K562 (cell line): ENCODE measurements at regions not wholly inside any gene's neighbourhood (a gene's known extent, or its start where the extent isn't known, plus 50 kb on each side); places are given as distances from the start of the nearest gene placed in this dataset.

Experiments
- BRD4 ChIP-seq: fragments of 200-600 bp; sonication (generic); IDR thresholded peaks from 2 replicates; pipeline ENCODE4 v1.6.1; 2017; ENCODE audit warnings: inconsistent platforms
- C11orf30 ChIP-seq: fragments of 450-650 bp; IDR thresholded peaks from 2 replicates; pipeline ENCODE4 v1.6.1; 2016; ENCODE audit warnings: low read depth, mild to moderate bottlenecking
- FOXJ2 ChIP-seq: fragments of 200-800 bp; sonication (Bioruptor generic); IDR thresholded peaks from 2 replicates; pipeline ENCODE4 v1.6.1; 2016; ENCODE audit warnings: missing genetic modification characterization, missing compliant biosample characterization
- GATAD2B ChIP-seq: fragments of 450-650 bp; IDR thresholded peaks from 2 replicates; pipeline ENCODE4 v1.6.1; 2017; ENCODE audit warnings: mild to moderate bottlenecking, borderline replicate concordance
- HNRNPUL1 ChIP-seq: fragments of 200-400 bp; formaldehyde crosslinking; IDR thresholded peaks from 2 replicates; pipeline ENCODE4 v1.6.1; 2017; ENCODE audit warnings: low read length
- LCOR ChIP-seq: sonication (generic); formaldehyde crosslinking; IDR thresholded peaks from 2 replicates; pipeline ENCODE4 v1.8.0; 2022; ENCODE audit warnings: mild to moderate bottlenecking, missing genetic modification reagents
- MAFF ChIP-seq: IDR thresholded peaks from 2 replicates; pipeline ENCODE4 v1.6.1; 2012; ENCODE audit warnings: low read length, improper control_type of control experiment
- NR2C2 ChIP-seq, 2 experiments: fragments of 200-800 bp in 1 of 2; sonication (Bioruptor generic) in 1 of 2; sonication (generic) in 1 of 2; formaldehyde crosslinking in 1 of 2; IDR thresholded peaks; 2 replicates each; pipeline versions ENCODE4 v1.6.1 to v1.8.0; 2016 to 2022; ENCODE audit warnings: mild to moderate bottlenecking in 1 of 2, missing compliant biosample characterization in 1 of 2, missing genetic modification characterization in 1 of 2, missing genetic modification reagents in 1 of 2
- POLR2G ChIP-seq: fragments of 200-400 bp; formaldehyde crosslinking; IDR thresholded peaks from 2 replicates; pipeline ENCODE4 v1.6.1; 2017; ENCODE audit warnings: low read depth, mild to moderate bottlenecking, antibody characterized with exemption, low read length, moderate library complexity
- PURB ChIP-seq: sonication (generic); formaldehyde crosslinking; IDR thresholded peaks from 2 replicates; pipeline ENCODE4 v1.9.0; 2021; ENCODE audit warnings: low read depth, mild to moderate bottlenecking, missing genetic modification reagents
- RNF2 ChIP-seq: sonication (generic); IDR thresholded peaks from 2 replicates; pipeline ENCODE4 v1.6.1; 2016
- TAF9B ChIP-seq: fragments of 450-650 bp; IDR thresholded peaks from 2 replicates; pipeline ENCODE4 v1.6.1; 2018; ENCODE audit warnings: mild to moderate bottlenecking; ENCODE audit not compliant: partially characterized antibody
- TFAM ChIP-seq: fragments of 250-450 bp; sonication (Bioruptor Pico); conservative IDR thresholded peaks from 2 replicates; pipeline ENCODE4 v1.5.0; 2021; ENCODE audit warnings: mild to moderate bottlenecking, moderate library complexity
- ZBTB1 ChIP-seq: sonication (generic); formaldehyde crosslinking; IDR thresholded peaks from 2 replicates; pipeline ENCODE4 v1.8.1; 2023; ENCODE audit warnings: missing genetic modification reagents, low read depth, mild to moderate bottlenecking, borderline replicate concordance
- ZKSCAN1 ChIP-seq: fragments of 150-350 bp; IDR thresholded peaks from 2 replicates; pipeline ENCODE4 v1.6.1; 2016; ENCODE audit warnings: low read depth, low read length
- ZNF121 ChIP-seq: sonication (generic); formaldehyde crosslinking; conservative IDR thresholded peaks from 2 replicates; pipeline ENCODE4 v1.8.0; 2022; ENCODE audit warnings: missing genetic modification reagents
- TF ChIP-seq, protein P1 (sequence below): fragments of 450-650 bp; IDR thresholded peaks from 2 replicates; pipeline ENCODE4 v1.6.1; 2017; ENCODE audit warnings: mild to moderate bottlenecking, moderate library complexity
- TF ChIP-seq, protein P2 (sequence below), 2 experiments: fragments of 450-650 bp in 1 of 2; sonication (generic) in 1 of 2; formaldehyde crosslinking in 1 of 2; IDR thresholded peaks; 2 replicates each; pipeline versions ENCODE4 v1.7.1 to v1.9.0; 2016 to 2022; ENCODE audit warnings: inconsistent platforms in 1 of 2, mild to moderate bottlenecking in 1 of 2, missing genetic modification reagents in 1 of 2

GRCh38 chr5:175796536-175797499, 74.6 kb upstream of the CPLX2 start (continued):
- no peak for TF ChIP-seq TFAM (CRISPR knock-in tag)
- no peak for TF ChIP-seq TAF9B
- TF ChIP-seq, protein P1, sequence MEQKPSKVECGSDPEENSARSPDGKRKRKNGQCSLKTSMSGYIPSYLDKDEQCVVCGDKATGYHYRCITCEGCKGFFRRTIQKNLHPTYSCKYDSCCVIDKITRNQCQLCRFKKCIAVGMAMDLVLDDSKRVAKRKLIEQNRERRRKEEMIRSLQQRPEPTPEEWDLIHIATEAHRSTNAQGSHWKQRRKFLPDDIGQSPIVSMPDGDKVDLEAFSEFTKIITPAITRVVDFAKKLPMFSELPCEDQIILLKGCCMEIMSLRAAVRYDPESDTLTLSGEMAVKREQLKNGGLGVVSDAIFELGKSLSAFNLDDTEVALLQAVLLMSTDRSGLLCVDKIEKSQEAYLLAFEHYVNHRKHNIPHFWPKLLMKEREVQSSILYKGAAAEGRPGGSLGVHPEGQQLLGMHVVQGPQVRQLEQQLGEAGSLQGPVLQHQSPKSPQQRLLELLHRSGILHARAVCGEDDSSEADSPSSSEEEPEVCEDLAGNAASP: no peak
- no peak; the same call in 1 of the 2 replicates for TF ChIP-seq GATAD2B
- TF ChIP-seq ZNF121 (CRISPR knock-in tag): peak; percentile 58
- no peak for TF ChIP-seq POLR2G
- TF ChIP-seq HNRNPUL1: no peak
- peak; percentile 92 for TF ChIP-seq NR2C2 (CRISPR knock-in tag; IDR thresholded peaks at IDR 0.05)
- no peak for TF ChIP-seq NR2C2 (tag; IDR thresholded peaks at IDR 0.05)
- TF ChIP-seq RNF2: no peak
- no peak for TF ChIP-seq PURB (CRISPR knock-in tag)
- peak; percentile 97 for TF ChIP-seq LCOR (CRISPR knock-in tag)
- peak; percentile 42; the same call in 1 of the 2 replicates for TF ChIP-seq FOXJ2
- no peak for TF ChIP-seq MAFF
- peak; percentile 98 for TF ChIP-seq ZBTB1 (CRISPR knock-in tag)
- TF ChIP-seq, protein P2, sequence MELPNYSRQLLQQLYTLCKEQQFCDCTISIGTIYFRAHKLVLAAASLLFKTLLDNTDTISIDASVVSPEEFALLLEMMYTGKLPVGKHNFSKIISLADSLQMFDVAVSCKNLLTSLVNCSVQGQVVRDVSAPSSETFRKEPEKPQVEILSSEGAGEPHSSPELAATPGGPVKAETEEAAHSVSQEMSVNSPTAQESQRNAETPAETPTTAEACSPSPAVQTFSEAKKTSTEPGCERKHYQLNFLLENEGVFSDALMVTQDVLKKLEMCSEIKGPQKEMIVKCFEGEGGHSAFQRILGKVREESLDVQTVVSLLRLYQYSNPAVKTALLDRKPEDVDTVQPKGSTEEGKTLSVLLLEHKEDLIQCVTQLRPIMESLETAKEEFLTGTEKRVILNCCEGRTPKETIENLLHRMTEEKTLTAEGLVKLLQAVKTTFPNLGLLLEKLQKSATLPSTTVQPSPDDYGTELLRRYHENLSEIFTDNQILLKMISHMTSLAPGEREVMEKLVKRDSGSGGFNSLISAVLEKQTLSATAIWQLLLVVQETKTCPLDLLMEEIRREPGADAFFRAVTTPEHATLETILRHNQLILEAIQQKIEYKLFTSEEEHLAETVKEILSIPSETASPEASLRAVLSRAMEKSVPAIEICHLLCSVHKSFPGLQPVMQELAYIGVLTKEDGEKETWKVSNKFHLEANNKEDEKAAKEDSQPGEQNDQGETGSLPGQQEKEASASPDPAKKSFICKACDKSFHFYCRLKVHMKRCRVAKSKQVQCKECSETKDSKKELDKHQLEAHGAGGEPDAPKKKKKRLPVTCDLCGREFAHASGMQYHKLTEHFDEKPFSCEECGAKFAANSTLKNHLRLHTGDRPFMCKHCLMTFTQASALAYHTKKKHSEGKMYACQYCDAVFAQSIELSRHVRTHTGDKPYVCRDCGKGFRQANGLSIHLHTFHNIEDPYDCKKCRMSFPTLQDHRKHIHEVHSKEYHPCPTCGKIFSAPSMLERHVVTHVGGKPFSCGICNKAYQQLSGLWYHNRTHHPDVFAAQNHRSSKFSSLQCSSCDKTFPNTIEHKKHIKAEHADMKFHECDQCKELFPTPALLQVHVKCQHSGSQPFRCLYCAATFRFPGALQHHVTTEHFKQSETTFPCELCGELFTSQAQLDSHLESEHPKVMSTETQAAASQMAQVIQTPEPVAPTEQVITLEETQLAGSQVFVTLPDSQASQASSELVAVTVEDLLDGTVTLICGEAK (IDR thresholded peaks at IDR 0.05): peak; percentile 92
- TF ChIP-seq, protein P2 (CRISPR knock-in tag; IDR thresholded peaks at IDR 0.05): peak; percentile 78
- no peak for TF ChIP-seq ZKSCAN1
- no peak for TF ChIP-seq C11orf30
- TF ChIP-seq BRD4: no peak
